ENCODE measurements at regions not wholly inside any gene's neighbourhood (a gene's known extent, or its start where the extent isn't known, plus 50 kb on each side); places are given as distances from the start of the nearest gene placed in this dataset.
"Not testable (repeated sequence)": the region's sequence is repeated elsewhere in the genome, so short reads cannot be mapped to it uniquely, and the experiment has no call there.

GRCh38 chr5:163162645-163163044, 274.8 kb upstream of the CCNG1 start:
- H3K9me3 ChIP-seq (ENCODE audit: control insufficient read depth, insufficient read depth, low read length), result no peaks in the 10 kb centered on the region
- H3K27me3 ChIP-seq (ENCODE audit: control insufficient read depth, insufficient read depth, low read length), result no peaks in the 10 kb centered on the region
- WGBS (ENCODE audit: insufficient coverage), result no CpG with 5 or more reads among the region's 3 CpGs
- H3K36me3 ChIP-seq (ENCODE audit: control insufficient read depth, insufficient read depth, low read length), result no peaks in the 10 kb centered on the region
- no peaks in the 10 kb centered on the region for H3K4me1 ChIP-seq (ENCODE audit: control insufficient read depth, insufficient read depth, low read length)
- DNase-seq (ENCODE audit: low read depth in 4 of 6, low spot score in 6 of 6), result no peak
- H3K4me3 ChIP-seq (ENCODE audit: low read depth, low read length), result no peak overlapping the region
- no peak overlapping the region for H3K27ac ChIP-seq (ENCODE audit: low read depth, low read length)

DNA sequence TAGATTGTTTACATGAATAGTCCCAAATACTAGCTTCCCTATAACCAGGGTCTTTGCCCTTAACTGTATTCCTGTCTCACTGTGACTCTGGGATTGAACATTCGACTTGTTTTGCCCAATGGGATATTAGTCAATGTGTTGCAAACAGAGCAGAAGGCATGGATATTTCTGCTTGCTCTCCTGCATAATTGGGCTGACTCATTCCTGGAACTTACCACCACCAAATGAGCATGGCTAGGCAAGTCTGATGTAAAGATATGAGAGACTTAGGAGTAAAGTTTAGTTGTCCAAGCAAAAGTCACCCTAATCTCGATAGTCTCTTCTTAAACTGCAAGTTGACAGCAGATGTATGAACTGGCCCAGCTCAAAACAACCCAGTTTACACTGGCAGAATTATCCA, 273.5 kb upstream of the CCNG1 start:
- Histone ChIP-seq H3K4me3 (ENCODE audit: low read depth, low read length) (no peak overlapping the region), H3K27ac (ENCODE audit: low read depth, low read length) (no peak overlapping the region), H3K9me3 (ENCODE audit: control insufficient read depth, insufficient read depth, low read length) (no peaks in the 10 kb centered on the region), H3K36me3 (ENCODE audit: control insufficient read depth, insufficient read depth, low read length) (no peaks in the 10 kb centered on the region), H3K27me3 (ENCODE audit: control insufficient read depth, insufficient read depth, low read length) (no peaks in the 10 kb centered on the region), H3K4me1 (ENCODE audit: control insufficient read depth, insufficient read depth, low read length) (no peaks in the 10 kb centered on the region)
- no peak for DNase-seq (ENCODE audit: low read depth in 4 of 6, low spot score in 6 of 6)
- 100% methylated on average over 1 of the region's 2 CpGs for WGBS (ENCODE audit: insufficient coverage)

- Histone ChIP-seq H3K4me1 (ENCODE audit: control insufficient read depth, insufficient read depth, low read length) (no peaks in the 10 kb centered on the region), H3K27me3 (ENCODE audit: control insufficient read depth, insufficient read depth, low read length) (no peaks in the 10 kb centered on the region), H3K36me3 (ENCODE audit: control insufficient read depth, insufficient read depth, low read length) (no peaks in the 10 kb centered on the region), H3K27ac (ENCODE audit: low read depth, low read length) (no peak overlapping the region), H3K4me3 (ENCODE audit: low read depth, low read length) (no peak overlapping the region), H3K9me3 (ENCODE audit: control insufficient read depth, insufficient read depth, low read length) (no peaks in the 10 kb centered on the region)
- 97% methylated on average over 10 of the region's 10 CpGs for WGBS (ENCODE audit: insufficient coverage)
- DNase-seq (ENCODE audit: low read depth in 4 of 6, low spot score in 6 of 6), result no peak
These were observed 272.1 kb upstream of the CCNG1 start for GRCh38 chr5:163165277-163165676.

- not testable (repeated sequence) for H3K4me1 ChIP-seq (ENCODE audit: control insufficient read depth, insufficient read depth, low read length); H3K4me3 ChIP-seq (ENCODE audit: low read depth, low read length); DNase-seq (ENCODE audit: low read depth in 4 of 6, low spot score in 6 of 6); H3K27ac ChIP-seq (ENCODE audit: low read depth, low read length); H3K9me3 ChIP-seq (ENCODE audit: control insufficient read depth, insufficient read depth, low read length); H3K36me3 ChIP-seq (ENCODE audit: control insufficient read depth, insufficient read depth, low read length); H3K27me3 ChIP-seq (ENCODE audit: control insufficient read depth, insufficient read depth, low read length)
- 100% methylated on average over 1 of the region's 3 CpGs for WGBS (ENCODE audit: insufficient coverage)
These were observed 267.2 kb upstream of the CCNG1 start for GRCh38 chr5:163170161-163170560.

GRCh38 chr5:163172540-163173338, 264.7 kb upstream of the CCNG1 start:
- H3K27me3 ChIP-seq (ENCODE audit: control insufficient read depth, insufficient read depth, low read length), result no peaks in the 10 kb centered on the region
- H3K4me1 ChIP-seq (ENCODE audit: control insufficient read depth, insufficient read depth, low read length), result no peaks in the 10 kb centered on the region
- H3K27ac ChIP-seq (ENCODE audit: low read depth, low read length), result no peak overlapping the region
- no peak overlapping the region for H3K4me3 ChIP-seq (ENCODE audit: low read depth, low read length)
- no CpG with 5 or more reads among the region's 1 CpG for WGBS (ENCODE audit: insufficient coverage)
- no peaks in the 10 kb centered on the region for H3K9me3 ChIP-seq (ENCODE audit: control insufficient read depth, insufficient read depth, low read length)
- DNase-seq (ENCODE audit: low read depth in 4 of 6, low spot score in 6 of 6), result no peak
- H3K36me3 ChIP-seq (ENCODE audit: control insufficient read depth, insufficient read depth, low read length), result no peaks in the 10 kb centered on the region

- no peaks in the 10 kb centered on the region for H3K4me1 ChIP-seq (ENCODE audit: control insufficient read depth, insufficient read depth, low read length)
- H3K9me3 ChIP-seq (ENCODE audit: control insufficient read depth, insufficient read depth, low read length), result no peaks in the 10 kb centered on the region
- DNase-seq (ENCODE audit: low read depth in 4 of 6, low spot score in 6 of 6), result no peak
- H3K4me3 ChIP-seq (ENCODE audit: low read depth, low read length), result no peak overlapping the region
- no peaks in the 10 kb centered on the region for H3K27me3 ChIP-seq (ENCODE audit: control insufficient read depth, insufficient read depth, low read length)
- H3K27ac ChIP-seq (ENCODE audit: low read depth, low read length), result no peak overlapping the region
- WGBS (ENCODE audit: insufficient coverage), result no CpG with 5 or more reads among the region's 3 CpGs
- no peaks in the 10 kb centered on the region for H3K36me3 ChIP-seq (ENCODE audit: control insufficient read depth, insufficient read depth, low read length)
These were observed 259.4 kb upstream of the CCNG1 start for GRCh38 chr5:163177971-163178370.

DNA sequence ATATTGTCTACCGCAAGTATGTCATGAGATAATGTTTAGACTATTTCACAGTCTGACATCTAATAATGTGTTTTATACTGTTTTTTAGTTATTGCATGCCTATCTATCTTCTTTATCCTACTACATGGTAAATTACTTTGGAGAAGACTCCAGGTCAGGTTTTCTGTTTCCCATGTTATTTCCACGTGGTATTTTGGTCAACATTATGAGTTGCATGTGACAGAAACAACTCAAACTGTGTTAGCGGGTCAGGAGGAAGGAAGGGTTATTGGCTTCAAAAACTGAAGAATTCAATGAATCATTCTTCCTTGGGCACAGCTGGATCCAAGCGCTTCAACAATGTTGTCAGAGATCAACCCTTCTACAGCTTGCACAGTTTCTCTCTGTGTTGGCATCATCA, 252.1 kb upstream of the CCNG1 start:
- no peak overlapping the region for H3K27ac ChIP-seq (ENCODE audit: low read depth, low read length)
- H3K4me1 ChIP-seq (ENCODE audit: control insufficient read depth, insufficient read depth, low read length), result no peaks in the 10 kb centered on the region
- H3K36me3 ChIP-seq (ENCODE audit: control insufficient read depth, insufficient read depth, low read length), result no peaks in the 10 kb centered on the region
- 100% methylated on average over 3 of the region's 4 CpGs for WGBS (ENCODE audit: insufficient coverage)
- H3K4me3 ChIP-seq (ENCODE audit: low read depth, low read length), result no peak overlapping the region
- H3K9me3 ChIP-seq (ENCODE audit: control insufficient read depth, insufficient read depth, low read length), result peaks cover 3% of the 10 kb centered on the region
- H3K27me3 ChIP-seq (ENCODE audit: control insufficient read depth, insufficient read depth, low read length), result no peaks in the 10 kb centered on the region
- no peak for DNase-seq (ENCODE audit: low read depth in 4 of 6, low spot score in 6 of 6)

DNA sequence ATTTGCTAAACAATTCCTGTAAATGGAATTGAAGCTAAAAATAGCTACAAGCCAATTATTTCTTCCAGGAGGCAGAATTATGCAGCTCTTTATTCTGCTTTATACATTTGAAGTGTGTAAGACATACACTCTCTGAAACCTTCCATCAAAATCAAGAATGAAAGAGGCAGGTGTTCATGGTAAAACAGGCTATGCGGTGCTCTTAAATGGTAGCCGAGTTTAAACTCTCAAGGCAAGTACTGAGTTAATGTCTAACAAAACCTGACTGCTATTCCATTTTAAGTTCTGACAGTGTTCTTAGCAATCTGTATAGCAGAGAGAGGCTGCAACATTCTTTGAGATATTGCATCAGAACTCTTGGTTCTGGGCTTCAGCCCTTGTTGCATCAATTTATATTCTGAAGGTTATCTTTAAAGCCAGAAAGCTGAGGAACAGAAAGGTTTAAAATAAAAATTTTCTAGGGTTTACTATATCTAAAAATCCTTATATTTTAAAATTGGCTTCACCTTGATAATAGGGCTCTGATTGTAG, 248.3 kb upstream of the CCNG1 start:
- Histone ChIP-seq H3K9me3 (ENCODE audit: control insufficient read depth, insufficient read depth, low read length) (peaks cover 3% of the 10 kb centered on the region), H3K27ac (ENCODE audit: low read depth, low read length) (no peak overlapping the region), H3K27me3 (ENCODE audit: control insufficient read depth, insufficient read depth, low read length) (no peaks in the 10 kb centered on the region), H3K36me3 (ENCODE audit: control insufficient read depth, insufficient read depth, low read length) (no peaks in the 10 kb centered on the region), H3K4me3 (ENCODE audit: low read depth, low read length) (no peak overlapping the region), H3K4me1 (ENCODE audit: control insufficient read depth, insufficient read depth, low read length) (no peaks in the 10 kb centered on the region)
- no peak for DNase-seq (ENCODE audit: low read depth in 4 of 6, low spot score in 6 of 6)
- WGBS (ENCODE audit: insufficient coverage), result 92% methylated on average over 2 of the region's 2 CpGs

- H3K4me3 ChIP-seq (ENCODE audit: low read depth, low read length), result no peak overlapping the region
- no peaks in the 10 kb centered on the region for H3K4me1 ChIP-seq (ENCODE audit: control insufficient read depth, insufficient read depth, low read length)
- no peaks in the 10 kb centered on the region for H3K27me3 ChIP-seq (ENCODE audit: control insufficient read depth, insufficient read depth, low read length)
- 100% methylated on average over 2 of the region's 3 CpGs for WGBS (ENCODE audit: insufficient coverage)
- no peaks in the 10 kb centered on the region for H3K36me3 ChIP-seq (ENCODE audit: control insufficient read depth, insufficient read depth, low read length)
- H3K9me3 ChIP-seq (ENCODE audit: control insufficient read depth, insufficient read depth, low read length), result peaks cover 3% of the 10 kb centered on the region
- DNase-seq (ENCODE audit: low read depth in 4 of 6, low spot score in 6 of 6), result no peak
- H3K27ac ChIP-seq (ENCODE audit: low read depth, low read length), result no peak overlapping the region
These were observed 247.1 kb upstream of the CCNG1 start for GRCh38 chr5:163190283-163190682.

GRCh38 chr5:163190784-163191183, 246.6 kb upstream of the CCNG1 start:
- Histone ChIP-seq H3K27me3 (ENCODE audit: control insufficient read depth, insufficient read depth, low read length) (no peaks in the 10 kb centered on the region), H3K4me3 (ENCODE audit: low read depth, low read length) (no peak overlapping the region), H3K27ac (ENCODE audit: low read depth, low read length) (no peak overlapping the region), H3K9me3 (ENCODE audit: control insufficient read depth, insufficient read depth, low read length) (no peaks in the 10 kb centered on the region), H3K36me3 (ENCODE audit: control insufficient read depth, insufficient read depth, low read length) (no peaks in the 10 kb centered on the region), H3K4me1 (ENCODE audit: control insufficient read depth, insufficient read depth, low read length) (no peaks in the 10 kb centered on the region)
- no CpG with 5 or more reads among the region's 1 CpG for WGBS (ENCODE audit: insufficient coverage)
- DNase-seq (ENCODE audit: low read depth in 4 of 6, low spot score in 6 of 6), result no peak
